Suppressor macrophage (primary cell): ENCODE measurements at regions not wholly inside any gene's neighbourhood (a gene's known extent, or its start where the extent isn't known, plus 50 kb on each side); places are given as distances from the start of the nearest gene placed in this dataset.

Experiments
- DNase-seq, 4 experiments: peaks; one replicate each; pipeline ENCODE4 v3.0.0-alpha.2; 2020 to 2022

DNA sequence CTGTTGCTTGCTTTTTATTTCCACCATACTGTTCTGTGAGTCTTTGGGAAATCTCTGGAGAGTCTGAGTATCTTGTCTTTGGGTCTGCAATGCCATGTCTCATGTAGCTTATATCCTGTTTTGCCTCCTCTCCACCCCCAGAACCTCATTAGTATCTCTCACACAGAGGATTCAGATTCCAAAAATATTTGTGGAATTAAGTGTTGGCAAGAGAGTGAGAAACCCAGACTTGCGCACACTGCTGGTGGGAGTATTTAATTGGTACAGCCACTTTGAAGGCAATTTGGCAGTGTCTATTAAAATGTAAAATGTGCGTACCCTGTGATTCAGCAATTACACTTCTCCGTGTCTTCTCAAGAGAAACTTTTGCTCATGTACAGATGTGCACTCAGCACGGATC lies 68.6 kb downstream of the ZNF621 start:
- no peak for DNase-seq

DNA sequence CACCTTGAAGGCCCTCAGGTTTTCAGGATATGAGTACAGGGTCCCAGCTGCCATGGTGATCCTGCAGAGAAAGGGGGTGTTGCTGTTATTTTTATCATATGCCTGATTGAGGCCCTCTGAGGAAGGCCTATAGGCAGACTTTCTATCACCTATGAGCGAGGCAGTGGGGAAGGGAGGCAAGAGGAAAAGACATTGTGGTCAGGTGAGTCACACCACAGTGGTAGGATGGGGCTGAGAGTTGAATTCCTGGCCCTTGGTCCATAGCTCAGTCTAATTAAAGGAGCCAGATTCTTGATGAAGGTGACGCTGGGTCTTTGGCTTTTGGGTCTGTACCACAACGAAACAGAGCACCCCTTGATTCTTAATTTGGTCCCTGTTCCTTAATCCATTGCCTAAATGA lies 72.7 kb downstream of the ZNF621 start:
- DNase-seq: no peak

DNA sequence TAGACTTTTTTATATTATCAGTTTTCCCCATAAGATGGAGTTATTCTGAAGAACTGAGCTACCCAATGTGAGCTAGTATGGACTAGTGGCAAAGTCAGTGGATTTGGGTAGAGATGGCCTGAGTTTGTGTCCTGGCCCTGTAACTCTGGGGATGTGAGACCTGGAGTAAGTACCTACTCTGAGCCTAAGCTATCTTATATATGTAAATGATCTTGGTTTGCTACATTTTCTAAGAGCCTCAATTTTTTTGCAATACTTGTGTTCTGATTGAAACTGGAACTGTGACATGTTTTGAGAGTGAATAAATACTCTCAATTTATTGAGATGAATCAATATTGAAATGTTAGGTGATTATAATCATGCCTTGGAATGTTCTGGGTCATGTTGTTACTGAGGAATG lies 73.6 kb downstream of the ZNF621 start:
- DNase-seq: no peak

DNA sequence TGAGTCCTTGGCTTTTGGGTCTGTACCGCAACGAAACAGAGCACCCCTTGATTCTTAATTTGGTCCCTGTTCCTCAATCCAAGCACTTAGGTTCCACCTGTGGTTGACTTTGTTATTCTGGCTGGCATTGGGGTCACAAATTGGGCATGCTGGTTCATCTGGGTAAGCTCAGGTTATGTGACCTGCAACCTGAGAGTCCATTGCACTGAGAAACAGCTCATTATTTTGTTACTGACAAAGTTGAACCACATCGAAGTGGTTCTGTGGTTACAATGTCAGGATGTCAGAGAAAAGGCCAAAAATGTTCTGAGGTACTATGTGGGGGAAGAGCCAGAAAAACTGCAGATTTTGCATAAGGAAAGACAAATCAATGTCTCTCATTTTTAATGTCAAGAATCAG lies 74.2 kb downstream of the ZNF621 start:
- DNase-seq: no peak

DNA sequence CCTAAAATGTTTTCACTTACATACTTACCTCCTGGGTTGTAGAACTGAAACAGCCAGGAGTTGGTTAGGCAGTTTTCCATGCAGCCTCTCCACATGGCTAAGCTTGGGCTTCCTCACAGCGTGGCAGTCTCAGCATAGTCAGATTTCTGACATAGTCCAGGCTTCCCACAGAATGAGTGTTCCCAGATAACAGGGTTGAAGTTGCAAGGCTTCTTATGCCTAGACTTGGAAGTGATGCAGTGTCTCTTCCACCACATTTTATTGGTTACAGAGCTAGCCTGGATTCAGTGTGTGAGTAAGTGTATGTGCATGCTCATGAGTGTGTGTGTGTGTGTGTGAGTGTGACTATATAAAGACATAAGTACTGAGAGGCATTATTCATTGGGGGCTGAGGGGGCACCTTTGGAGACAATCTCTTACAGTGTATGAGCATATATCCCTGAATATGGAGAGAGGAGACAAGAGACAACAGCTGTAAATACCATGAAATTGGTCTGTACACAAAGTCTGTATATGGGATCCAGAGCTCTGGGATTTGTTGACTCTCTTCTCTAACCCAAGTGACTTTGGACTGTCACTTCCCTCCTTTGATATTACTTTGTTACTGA lies 78.1 kb downstream of the ZNF621 start:
- no peak for DNase-seq

DNA sequence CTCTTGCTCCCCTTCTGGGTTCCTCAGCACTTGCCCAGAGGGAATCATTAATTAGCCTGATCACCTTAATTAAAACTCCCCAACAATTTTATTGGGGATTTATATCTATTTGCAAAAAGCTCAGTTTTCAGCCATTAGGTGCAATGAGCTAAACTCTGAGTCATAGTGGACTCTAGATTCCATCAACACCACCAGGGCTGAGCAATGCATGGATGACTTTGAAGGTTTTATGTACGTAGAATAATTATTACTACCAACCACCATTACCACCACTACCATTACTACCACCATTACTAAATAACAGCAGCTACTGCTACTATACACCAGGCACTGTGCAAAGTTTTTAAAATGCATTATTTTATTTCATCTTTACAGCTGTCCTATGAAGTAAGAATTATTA lies 81.2 kb downstream of the ZNF621 start:
- DNase-seq: no peak

DNA sequence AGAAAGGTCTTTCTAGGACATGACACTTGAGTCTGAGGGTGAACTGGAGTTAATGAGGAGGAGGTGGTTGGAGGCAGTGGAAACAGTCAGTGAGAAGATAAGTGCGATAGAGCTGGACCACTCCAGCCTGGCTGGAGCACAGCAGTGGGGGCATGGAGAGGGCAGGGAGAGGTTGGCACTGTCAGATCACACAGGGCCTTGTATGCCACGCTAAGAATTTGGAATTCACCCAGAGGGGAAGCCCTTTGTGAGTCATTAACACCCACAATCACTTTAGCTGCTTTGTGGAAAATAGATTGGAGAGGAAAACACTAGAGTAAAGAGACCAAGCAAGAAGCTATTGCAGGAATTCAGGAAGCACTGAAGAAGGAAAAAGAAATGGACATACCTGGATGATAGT lies 83.3 kb downstream of the ZNF621 start:
- peak in 3 of 4 experiments; percentile 10 to 32 (median 12) for DNase-seq

DNA sequence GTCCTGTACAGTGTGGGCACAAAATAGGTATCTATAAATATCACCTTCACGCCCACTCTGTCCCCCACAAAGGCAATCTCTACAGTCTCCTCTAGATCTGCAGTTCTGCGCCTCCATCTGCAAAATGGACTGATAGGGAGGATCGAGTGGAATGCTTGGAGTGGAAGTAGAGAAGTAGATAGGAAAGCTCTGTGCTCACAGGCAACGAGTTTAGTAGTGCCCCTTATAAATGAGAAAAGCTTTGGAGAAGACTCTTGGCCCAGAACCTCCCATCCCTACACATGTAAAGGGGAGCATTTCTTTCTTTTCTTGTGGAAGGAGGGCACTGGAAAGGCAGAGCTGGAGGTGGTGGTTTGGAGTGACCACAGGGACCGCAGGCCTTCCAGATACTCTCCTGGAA lies 88.5 kb downstream of the ZNF621 start:
- no peak for DNase-seq

DNA sequence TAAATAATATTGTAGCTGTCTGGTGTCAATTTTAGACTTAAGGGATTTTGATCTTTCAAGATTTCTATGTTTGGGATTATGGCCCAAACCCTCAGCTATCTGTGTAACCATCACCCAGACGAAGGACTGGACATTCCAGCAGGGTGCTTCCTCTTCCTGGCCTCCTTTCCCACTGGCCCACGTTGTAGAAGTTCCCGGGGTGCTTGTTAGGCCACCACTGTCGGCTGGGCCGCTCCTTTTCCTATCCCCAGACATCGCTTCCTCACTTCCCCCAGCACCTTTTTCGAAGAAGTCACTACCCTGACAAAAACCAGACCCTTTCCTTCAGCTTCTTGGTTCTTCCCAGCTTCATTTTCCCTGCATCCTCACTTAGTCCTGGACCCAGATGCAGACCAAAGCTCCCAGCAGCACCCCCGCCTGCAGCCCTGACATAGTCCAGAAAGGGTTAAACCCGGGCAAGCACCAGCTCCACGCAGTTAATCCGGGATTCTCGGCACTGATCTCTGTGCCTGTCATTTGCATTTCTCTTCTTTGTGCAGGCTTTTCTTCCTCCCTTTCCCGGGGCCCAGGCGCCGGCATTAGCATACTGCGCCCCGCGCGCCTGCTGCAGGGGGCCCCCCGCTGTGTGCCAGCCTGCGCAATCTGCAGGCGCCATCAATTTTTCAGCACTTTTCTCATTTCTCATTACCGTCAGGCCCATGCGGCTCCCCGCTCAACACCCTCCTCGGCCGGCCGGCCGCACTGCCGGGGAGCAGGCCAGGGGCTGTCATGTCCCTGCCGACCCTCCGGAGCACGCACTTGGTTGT lies 90.6 kb downstream of the ZNF621 start:
- DNase-seq: no peak

DNA sequence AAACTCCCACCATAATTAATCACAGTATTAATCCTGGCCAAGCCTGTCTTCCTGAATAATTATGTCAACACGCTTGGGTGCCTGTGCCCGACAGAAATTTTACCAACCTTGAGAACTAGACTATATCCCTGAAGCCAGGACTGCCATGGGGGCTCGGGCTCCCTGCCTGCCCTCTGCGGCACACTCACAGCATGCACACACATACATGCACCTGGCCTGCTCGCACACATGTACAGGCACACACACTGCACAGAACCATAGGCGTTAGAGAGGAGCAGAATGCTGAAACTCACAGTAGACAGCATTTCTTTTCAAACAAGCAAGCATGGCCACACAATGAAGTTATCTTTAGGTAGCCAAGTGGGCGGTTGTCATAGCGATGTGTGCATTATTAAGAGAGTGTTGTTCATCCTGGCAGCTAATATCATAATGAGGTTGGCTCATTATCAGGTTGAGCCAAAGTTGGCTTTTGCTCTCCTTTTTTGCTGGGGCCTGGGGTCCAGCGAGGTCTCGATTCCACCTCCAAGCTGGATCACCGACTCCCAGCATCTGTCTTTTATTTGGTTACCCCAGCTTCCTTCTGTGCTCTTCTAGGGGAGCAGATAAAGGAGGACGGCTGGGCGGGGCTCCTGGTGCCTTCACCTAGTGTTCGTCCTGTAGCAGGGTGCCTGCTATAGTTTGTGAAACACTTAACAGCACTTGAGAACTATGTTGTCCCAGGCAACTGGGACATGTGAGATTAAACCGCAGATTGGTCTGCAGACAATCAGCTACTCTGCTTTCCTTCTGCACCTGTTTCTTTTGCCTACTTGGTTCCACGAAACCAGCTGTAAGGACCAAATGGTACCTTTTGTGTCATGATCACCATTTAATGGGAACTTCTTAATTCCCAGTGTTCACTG lies 91.4 kb downstream of the ZNF621 start:
- no peak for DNase-seq

DNA sequence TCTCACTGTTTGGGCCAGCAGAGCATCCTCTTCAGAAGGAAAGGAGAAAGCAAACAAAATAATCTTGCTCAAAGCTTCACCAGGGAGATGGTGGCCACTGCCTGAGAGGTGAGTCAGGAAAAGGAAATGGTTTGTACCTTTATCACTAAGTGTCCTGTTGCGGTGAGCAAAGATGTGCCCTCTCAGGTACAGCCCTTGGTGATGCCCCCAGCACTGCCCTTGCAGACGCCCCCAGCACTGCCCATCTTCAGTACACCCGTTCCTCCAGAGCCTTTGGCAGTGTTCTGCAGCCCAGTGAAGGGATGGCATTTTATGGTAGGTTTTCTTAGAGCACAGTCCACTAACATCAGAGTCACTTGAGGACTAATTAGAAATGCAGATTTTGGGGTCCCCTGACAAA lies 92.3 kb downstream of the ZNF621 start:
- DNase-seq: no peak

DNA sequence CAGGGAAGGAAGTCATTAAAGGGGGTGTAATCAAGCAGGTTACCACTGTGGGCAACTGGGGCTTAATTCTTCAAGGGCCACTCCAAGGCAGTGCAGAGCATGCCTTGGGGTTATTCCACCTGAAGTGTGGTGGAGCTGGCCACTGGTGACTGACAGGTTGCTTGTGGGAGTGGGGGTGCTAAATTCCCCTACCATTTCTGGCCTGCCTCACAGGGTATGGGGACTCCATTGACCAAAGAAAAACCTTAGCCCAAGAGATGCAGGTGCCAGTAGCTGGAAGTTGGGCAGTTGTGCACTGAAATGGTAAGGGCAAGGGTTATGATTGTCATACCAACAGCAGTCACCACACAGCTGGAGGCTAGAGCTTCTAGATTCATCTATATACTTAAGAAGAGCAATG lies 93.4 kb downstream of the ZNF621 start:
- no peak for DNase-seq

DNA sequence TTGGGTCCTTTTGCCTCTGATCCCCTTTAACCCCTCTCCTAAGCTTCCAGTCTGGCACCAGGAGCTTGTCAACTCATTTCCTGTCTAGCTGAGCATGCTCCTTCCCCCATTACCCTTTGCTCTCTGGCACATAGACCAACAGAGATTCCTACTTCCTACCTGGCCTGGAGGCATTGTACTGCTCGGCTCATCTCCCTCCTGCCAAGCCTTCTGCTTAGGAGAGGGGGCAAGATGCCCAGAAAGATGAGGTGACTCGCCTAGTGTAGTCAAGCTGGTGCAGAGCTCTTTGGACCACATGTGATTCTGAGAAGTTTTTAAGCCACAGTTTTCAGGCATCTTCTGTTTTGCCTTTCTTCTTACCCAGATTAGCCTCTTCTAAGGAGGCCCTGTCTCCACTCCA lies 95.4 kb downstream of the ZNF621 start:
- no peak for DNase-seq

DNA sequence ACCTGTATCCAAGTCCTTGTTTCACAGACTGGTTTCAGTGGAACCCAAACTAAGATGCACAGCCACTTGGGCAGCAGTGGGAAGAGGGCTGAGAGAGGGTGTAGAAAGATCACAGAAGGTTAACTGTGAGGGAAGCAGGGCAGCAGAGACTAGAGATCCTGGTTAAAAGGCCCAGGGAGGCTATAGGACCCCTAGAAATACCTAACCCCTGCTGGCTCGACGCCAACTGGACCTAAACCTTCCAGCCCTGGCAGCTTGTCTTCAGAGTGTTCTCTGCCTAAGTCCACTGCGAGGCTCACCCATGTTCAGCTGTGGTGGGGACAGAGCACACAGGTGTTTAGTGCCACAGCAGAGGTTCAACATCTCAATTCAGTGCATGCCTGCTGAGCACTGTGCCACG lies 96.5 kb downstream of the ZNF621 start:
- DNase-seq: no peak

DNA sequence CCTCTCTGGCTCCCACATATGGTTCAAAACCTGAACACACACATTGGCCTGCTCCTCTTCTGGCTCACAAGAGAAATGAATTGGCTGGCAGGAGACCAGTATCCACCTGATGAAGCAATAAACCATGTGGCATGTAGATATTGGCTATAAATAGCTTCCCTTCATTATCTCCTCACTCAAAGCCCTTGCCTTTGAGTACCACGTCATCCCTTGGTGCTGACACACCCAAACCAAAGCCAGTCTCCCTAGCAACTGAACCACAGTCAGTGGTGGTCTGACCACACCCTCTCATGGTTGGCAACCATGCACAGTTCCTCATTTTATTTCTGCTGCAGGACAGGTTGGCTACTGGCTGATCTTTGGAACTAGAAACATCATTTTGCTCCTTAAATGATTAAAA lies 98.8 kb downstream of the ZNF621 start:
- DNase-seq: peak; percentile 58 to 86 (median 70)

DNA sequence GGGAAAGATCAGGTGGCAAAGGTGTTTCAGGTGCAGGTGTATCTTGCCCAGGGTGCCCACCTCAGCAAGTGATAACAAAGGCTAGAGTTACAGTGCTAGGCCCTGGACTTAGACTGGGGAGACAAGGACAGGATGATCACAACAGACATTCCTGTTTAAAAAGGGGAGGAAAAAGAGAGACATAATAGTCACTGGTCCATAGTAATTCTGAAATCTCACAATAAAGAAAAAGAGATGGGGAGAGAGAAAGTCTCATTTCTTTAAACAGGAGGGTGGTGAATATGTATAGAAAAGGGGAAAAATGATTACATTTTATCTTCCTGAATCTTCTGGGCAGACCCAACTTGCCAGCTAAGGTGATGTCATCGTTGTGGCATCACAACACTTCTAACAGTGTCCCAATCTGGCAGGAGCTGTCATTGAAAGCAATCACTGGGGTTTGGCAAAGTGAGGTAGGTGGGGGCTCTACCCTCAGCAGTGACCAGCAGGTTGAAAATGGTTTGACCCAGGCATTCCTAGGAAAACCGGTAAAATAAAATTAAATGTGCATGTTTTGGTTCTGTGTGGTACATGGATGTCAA lies 99.5 kb downstream of the ZNF621 start:
- peak in 1 of 4 experiments; percentile 19 for DNase-seq

DNA sequence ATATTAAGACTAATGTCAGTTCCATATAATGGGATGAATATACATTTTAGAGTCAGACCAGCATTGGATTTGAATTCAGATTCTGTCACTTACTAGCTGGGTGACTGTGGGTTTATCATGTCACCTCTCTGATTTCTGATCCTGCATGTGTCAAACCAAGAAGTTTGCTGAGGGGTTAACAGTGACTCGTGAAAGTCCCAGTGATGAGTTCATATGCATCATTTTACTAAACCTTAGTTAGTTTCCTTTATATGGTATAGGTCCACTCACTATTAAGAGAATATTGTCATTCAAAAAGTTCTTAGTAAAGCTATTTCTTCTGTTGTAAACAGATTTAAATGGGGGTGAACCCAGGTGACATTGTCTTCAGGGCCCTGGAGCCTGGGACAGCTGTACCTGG lies 102.3 kb downstream of the ZNF621 start:
- DNase-seq: no peak

DNA sequence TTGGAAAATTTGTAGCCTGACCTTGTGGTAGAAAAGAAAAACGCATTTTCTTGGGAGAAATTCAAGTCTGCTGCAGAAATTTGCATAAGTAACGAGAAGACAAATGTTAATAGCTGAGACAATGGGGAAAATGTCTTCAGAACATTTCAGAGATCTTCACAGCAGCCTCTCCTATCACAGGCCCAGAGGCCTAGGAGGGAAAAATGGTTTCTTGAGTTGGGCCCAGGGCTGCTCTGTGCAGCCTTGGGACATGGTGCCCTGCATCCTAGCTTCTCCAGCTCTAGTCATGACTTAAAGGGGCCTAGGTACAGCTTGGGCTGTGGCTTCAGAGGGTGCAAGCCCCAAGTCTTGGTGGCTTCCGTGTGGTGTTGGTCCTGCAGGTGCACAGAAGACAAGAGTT lies 104.2 kb downstream of the ZNF621 start:
- DNase-seq: no peak

DNA sequence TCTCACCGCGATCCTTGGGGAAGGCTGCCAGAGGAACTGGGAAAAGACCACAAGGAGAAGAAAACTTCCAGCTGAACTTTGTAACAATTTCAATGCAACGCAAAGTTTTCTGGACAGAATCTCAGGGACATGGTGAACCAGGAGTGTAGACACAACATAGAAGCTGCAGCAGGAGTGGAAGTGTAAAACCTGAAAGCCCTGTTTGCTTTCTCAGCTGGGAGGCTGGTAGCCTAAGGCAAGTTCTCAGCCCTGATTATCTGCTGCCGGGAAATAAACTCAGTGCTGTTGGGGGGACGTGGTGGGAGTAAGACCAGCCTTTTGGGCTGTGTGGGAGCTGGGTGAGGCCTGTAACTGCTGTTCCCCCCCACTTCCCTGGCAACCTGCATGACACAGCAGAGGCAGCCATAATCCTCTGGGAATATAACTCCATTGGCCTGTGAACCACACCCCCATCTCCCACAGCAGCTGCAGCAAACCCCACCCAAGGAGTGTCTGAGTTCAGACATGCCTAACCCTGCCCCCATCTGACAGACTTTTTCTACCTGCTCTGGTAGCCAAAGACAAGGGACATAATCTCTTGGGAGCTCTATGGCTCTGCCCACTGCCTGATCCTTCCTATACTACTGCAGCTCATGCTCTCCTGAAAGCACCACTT lies 106.7 kb downstream of the ZNF621 start:
- no peak for DNase-seq

DNA sequence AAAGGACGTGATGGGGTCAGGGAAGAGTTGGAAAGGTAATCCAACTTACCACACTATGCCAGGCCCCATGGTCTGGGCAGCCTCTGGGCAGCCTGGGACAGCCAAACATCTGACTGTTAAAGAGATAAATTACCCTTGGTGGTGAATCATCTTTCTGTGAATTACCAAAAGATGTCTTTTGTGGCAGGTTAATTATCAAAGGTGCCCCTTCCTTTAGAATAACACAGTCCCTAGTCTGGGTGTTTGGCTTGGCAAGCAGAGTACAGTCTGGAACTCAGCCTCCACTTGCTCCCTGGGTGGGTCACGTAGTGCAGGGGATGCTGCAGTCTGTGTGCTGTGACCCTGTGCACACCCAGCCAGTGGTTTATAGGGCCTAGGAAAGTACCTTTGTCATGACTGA lies 113.1 kb downstream of the ZNF621 start:
- DNase-seq: no peak

DNA sequence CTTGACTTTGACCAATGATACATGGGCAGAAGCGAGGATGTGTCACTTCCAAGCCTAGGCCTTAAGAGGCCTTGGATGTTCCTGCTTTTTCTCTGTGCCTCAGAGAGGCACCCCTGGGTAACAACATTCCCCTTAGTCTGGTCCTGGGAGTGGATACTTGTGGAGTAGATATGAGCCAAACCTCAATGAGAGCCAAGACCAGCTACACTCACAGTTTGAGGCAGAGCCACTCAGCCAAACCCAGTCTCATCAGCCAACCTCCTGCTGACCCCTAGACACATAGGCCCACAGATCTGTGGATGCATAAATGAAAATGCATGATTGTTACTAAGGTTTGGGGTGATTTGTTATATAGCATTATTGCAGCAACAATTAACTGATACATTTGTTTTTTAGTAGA lies 114.2 kb downstream of the ZNF621 start:
- DNase-seq: no peak

DNA sequence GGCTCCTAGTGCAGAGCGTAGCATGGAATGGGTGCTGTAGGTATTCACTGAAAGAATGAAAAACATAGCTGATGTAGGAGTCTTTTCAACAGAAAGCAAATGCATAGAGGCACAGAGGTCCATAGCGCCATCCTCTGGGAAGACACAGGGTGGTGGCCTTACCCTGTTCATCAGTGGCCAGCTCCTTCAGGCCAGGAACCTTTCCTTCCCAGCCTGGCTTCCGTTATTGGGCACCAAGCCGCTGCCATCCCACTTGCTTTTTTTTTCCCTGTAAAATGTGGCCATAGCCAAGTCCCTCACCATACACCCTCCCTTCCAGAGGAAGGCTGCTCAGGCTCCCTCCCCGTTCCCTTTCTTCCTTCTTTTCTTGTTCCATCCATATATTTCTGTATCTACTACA lies 118.1 kb downstream of the ZNF621 start:
- no peak for DNase-seq

DNA sequence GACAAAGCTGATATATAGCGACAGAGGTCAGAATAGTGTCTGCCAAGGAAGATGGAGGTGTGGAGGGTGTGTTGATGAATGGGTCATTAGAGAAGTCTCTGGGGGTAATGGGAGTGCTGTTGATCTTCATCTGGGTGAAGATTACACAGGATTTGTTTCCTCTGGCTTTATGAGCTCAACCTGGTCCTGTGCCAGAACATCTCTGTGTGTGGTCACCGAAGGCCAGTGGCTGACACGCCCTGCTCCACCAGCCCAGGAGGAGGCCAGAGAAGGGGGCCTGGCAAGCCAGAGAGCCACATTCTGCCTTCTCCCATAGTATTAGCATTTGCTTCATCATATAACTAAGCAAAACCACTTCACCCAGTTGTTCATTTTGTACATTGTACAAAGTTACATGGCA lies 121.1 kb downstream of the ZNF621 start:
- no peak for DNase-seq
